ENCODE measurements at regions not wholly inside any gene's neighbourhood (a gene's known extent, or its start where the extent isn't known, plus 50 kb on each side); places are given as distances from the start of the nearest gene placed in this dataset.

DNA sequence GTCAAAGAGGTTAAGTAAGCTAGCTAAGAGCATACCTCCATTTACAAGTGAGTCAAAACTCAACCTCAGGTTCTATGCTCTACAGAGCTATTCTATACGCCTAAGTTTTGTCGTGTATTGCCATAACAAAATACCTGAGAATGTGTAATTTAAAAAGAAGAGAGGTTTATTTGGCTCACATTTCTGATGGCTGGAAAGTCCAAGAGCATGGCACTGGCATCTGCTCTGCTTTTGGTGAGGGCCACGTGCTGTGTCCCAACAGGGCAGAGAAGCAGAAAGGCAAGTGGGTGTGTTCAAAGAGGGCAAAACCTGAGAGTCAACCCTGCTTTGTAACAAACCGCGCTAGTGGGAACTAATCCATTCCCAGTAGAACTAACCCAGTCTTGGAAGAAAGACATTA, 60.9 kb upstream of the POU2F1 start:
- peaks cover 59% of the 10 kb centered on the region for H3K27me3 ChIP-seq (ENCODE audit: insufficient read depth, low read length)
- no peak overlapping the region for H2AFZ ChIP-seq (ENCODE audit: low read length, unreplicated experiment)
- H3K79me2 ChIP-seq (ENCODE audit: control insufficient read depth, insufficient read depth, low read length, unreplicated experiment): no peaks in the 10 kb centered on the region
- no peaks in the 10 kb centered on the region for H3K36me3 ChIP-seq (ENCODE audit: insufficient read depth, low read length)
- H3K4me3 ChIP-seq (ENCODE audit: low read depth, low read length): no peak overlapping the region
- H3K4me1 ChIP-seq (ENCODE audit: control insufficient read depth, insufficient read depth, low read length, unreplicated experiment): no peaks in the 10 kb centered on the region
- H3K27ac ChIP-seq (ENCODE audit: low read depth, low read length): no peak overlapping the region

GRCh38 chr1:167161242-167161641, 59.4 kb upstream of the POU2F1 start:
- Histone ChIP-seq H3K27ac (ENCODE audit: low read depth, low read length) (no peak overlapping the region), H3K4me3 (ENCODE audit: low read depth, low read length) (no peak overlapping the region), H3K36me3 (ENCODE audit: insufficient read depth, low read length) (no peaks in the 10 kb centered on the region), H3K4me1 (ENCODE audit: control insufficient read depth, insufficient read depth, low read length, unreplicated experiment) (no peaks in the 10 kb centered on the region), H3K27me3 (ENCODE audit: insufficient read depth, low read length) (peaks cover 62% of the 10 kb centered on the region), H2AFZ (ENCODE audit: low read length, unreplicated experiment) (no peak overlapping the region), H3K79me2 (ENCODE audit: control insufficient read depth, insufficient read depth, low read length, unreplicated experiment) (no peaks in the 10 kb centered on the region)

GRCh38 chr1:167161762-167162161, 58.9 kb upstream of the POU2F1 start:
- H3K36me3 ChIP-seq (ENCODE audit: insufficient read depth, low read length): no peaks in the 10 kb centered on the region
- H3K27me3 ChIP-seq (ENCODE audit: insufficient read depth, low read length): peaks cover 62% of the 10 kb centered on the region
- no peaks in the 10 kb centered on the region for H3K4me1 ChIP-seq (ENCODE audit: control insufficient read depth, insufficient read depth, low read length, unreplicated experiment)
- no peak overlapping the region for H3K4me3 ChIP-seq (ENCODE audit: low read depth, low read length)
- no peaks in the 10 kb centered on the region for H3K79me2 ChIP-seq (ENCODE audit: control insufficient read depth, insufficient read depth, low read length, unreplicated experiment)
- H3K27ac ChIP-seq (ENCODE audit: low read depth, low read length): no peak overlapping the region
- H2AFZ ChIP-seq (ENCODE audit: low read length, unreplicated experiment): no peak overlapping the region

DNA sequence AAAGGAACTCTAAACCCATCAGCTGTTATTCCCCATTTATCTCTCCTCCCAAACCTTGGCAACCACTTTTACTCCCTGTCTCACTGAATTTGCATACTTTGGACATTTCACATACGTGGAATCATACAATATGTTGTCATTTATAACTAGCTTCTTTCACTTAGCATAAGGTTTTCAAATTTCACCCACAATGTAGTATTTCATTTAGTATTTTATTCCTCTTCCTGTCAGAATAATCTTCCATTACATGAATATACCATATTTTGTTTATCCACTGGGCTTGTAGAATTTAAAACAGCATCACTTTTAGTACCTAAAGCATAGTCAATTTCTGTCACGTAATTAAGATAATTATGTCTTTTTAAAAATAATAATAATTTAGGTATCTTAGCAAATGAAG, 55.5 kb upstream of the POU2F1 start:
- no peak overlapping the region for H3K4me3 ChIP-seq (ENCODE audit: low read depth, low read length)
- H3K27me3 ChIP-seq (ENCODE audit: insufficient read depth, low read length): peaks cover 66% of the 10 kb centered on the region
- no peak overlapping the region for H3K27ac ChIP-seq (ENCODE audit: low read depth, low read length)
- H3K4me1 ChIP-seq (ENCODE audit: control insufficient read depth, insufficient read depth, low read length, unreplicated experiment): no peaks in the 10 kb centered on the region
- H3K79me2 ChIP-seq (ENCODE audit: control insufficient read depth, insufficient read depth, low read length, unreplicated experiment): no peaks in the 10 kb centered on the region
- no peaks in the 10 kb centered on the region for H3K36me3 ChIP-seq (ENCODE audit: insufficient read depth, low read length)
- no peak overlapping the region for H2AFZ ChIP-seq (ENCODE audit: low read length, unreplicated experiment)

DNA sequence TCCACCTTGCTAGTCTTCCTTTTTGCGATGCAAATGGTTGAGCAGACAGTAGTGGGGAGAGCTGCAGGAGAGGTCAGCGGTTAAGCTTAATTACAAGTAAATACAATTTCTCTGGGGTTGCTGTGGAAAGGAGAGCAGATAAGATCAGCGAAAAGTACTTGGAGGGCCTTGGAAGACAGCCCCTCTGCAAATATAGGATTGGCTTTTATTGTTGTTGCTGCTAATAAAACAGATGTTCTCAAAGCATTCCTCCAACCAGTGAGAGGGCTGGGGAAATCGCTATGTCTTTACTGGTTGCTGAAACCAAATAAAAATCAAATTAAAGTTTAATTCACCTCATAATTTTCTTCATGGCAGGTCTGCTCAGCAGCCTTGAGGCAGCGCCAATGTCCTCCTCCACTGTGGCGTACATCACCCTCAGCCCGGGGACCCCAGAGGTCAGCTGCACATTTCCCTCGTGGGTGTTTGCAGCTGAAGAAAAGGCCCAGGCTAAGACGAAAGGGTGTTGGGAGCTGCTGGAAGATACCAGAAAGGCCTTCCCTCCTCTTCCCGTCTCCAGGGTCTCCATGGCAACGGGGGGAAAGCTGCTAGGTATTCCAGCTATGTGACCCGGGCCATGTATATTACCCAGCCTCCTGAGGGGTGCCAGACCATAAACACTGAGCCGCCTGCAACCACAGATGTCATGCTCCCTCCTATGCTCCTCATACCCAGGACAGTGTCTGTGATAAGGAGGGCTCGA, 54.6 kb upstream of the POU2F1 start:
- Histone ChIP-seq H3K27me3 (ENCODE audit: insufficient read depth, low read length) (peaks cover 72% of the 10 kb centered on the region), H3K4me3 (ENCODE audit: low read depth, low read length) (no peak overlapping the region), H3K79me2 (ENCODE audit: control insufficient read depth, insufficient read depth, low read length, unreplicated experiment) (no peaks in the 10 kb centered on the region), H3K4me1 (ENCODE audit: control insufficient read depth, insufficient read depth, low read length, unreplicated experiment) (no peaks in the 10 kb centered on the region), H3K36me3 (ENCODE audit: insufficient read depth, low read length) (no peaks in the 10 kb centered on the region), H2AFZ (ENCODE audit: low read length, unreplicated experiment) (no peak overlapping the region), H3K27ac (ENCODE audit: low read depth, low read length) (no peak overlapping the region)

GRCh38 chr1:167166690-167167075, 54.0 kb upstream of the POU2F1 start:
- no peak overlapping the region for H2AFZ ChIP-seq (ENCODE audit: low read length, unreplicated experiment)
- no peaks in the 10 kb centered on the region for H3K79me2 ChIP-seq (ENCODE audit: control insufficient read depth, insufficient read depth, low read length, unreplicated experiment)
- H3K4me3 ChIP-seq (ENCODE audit: low read depth, low read length): no peak overlapping the region
- no peak overlapping the region for H3K27ac ChIP-seq (ENCODE audit: low read depth, low read length)
- no peaks in the 10 kb centered on the region for H3K4me1 ChIP-seq (ENCODE audit: control insufficient read depth, insufficient read depth, low read length, unreplicated experiment)
- H3K27me3 ChIP-seq (ENCODE audit: insufficient read depth, low read length): peaks cover 72% of the 10 kb centered on the region
- H3K36me3 ChIP-seq (ENCODE audit: insufficient read depth, low read length): no peaks in the 10 kb centered on the region

- Histone ChIP-seq H3K27me3 (ENCODE audit: insufficient read depth, low read length) (peaks cover 70% of the 10 kb centered on the region), H3K4me3 (ENCODE audit: low read depth, low read length) (no peak overlapping the region), H3K36me3 (ENCODE audit: insufficient read depth, low read length) (no peaks in the 10 kb centered on the region), H3K4me1 (ENCODE audit: control insufficient read depth, insufficient read depth, low read length, unreplicated experiment) (no peaks in the 10 kb centered on the region), H2AFZ (ENCODE audit: low read length, unreplicated experiment) (no peak overlapping the region), H3K27ac (ENCODE audit: low read depth, low read length) (no peak overlapping the region), H3K79me2 (ENCODE audit: control insufficient read depth, insufficient read depth, low read length, unreplicated experiment) (no peaks in the 10 kb centered on the region)
Observed at GRCh38 chr1:167168424-167168823, 52.3 kb upstream of the POU2F1 start.

DNA sequence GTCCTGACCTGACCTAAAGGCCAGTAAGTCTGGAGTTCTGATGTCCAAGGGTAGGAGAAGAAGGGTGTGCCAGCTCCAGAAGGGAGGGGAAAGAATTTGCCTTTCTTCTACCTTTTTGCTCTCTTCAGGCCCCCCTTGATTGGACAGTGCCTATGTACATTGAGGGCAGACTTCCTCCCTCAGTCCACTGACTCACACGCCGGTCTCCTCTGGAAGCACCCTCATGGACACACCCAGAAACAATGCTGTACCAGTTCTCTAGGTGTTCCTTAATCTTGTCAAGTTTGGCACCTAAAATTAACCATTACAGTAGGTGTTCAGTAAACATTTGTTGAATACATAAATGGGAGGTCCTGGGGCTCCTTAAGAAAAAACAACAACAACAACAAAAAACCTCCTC, 51.0 kb upstream of the POU2F1 start:
- Histone ChIP-seq H2AFZ (ENCODE audit: low read length, unreplicated experiment) (no peak overlapping the region), H3K27me3 (ENCODE audit: insufficient read depth, low read length) (peaks cover 69% of the 10 kb centered on the region), H3K4me1 (ENCODE audit: control insufficient read depth, insufficient read depth, low read length, unreplicated experiment) (no peaks in the 10 kb centered on the region), H3K4me3 (ENCODE audit: low read depth, low read length) (no peak overlapping the region), H3K36me3 (ENCODE audit: insufficient read depth, low read length) (no peaks in the 10 kb centered on the region), H3K27ac (ENCODE audit: low read depth, low read length) (no peak overlapping the region), H3K79me2 (ENCODE audit: control insufficient read depth, insufficient read depth, low read length, unreplicated experiment) (no peaks in the 10 kb centered on the region)
